NCI-H1930 (cell line): ENCODE measurements at regions not wholly inside any gene's neighbourhood (a gene's known extent, or its start where the extent isn't known, plus 50 kb on each side); places are given as distances from the start of the nearest gene placed in this dataset.
A peak's percentile ranks its signal among the peaks of the same experiment; 100 is the strongest.
"Not testable (repeated sequence)": the region's sequence is repeated elsewhere in the genome, so short reads cannot be mapped to it uniquely, and the experiment has no call there.

Experiments used
- DNase-seq, 2 experiments: peaks; one replicate each; lab custom pipeline; 2025; lab: John Stamatoyannopoulos, UW

DNA sequence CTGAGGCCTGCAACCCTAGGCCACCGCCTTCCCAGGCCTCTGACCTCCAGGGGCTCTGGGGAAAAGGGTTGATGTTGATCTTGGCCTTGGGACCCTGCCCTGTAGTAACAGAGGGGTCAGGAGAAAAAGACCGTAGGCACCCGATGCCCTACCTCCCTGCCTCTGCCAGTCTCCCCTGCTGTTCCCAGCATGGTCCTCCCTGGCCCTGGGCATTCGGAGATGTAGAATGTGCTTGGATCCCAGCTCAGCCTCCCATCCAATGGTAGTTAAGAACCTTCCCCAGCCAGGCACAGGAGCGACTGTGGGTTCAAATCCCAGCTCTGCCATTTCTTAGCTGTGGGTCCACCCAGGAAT, 72.0 kb upstream of the TARDBP start:
- no peak for DNase-seq

DNA sequence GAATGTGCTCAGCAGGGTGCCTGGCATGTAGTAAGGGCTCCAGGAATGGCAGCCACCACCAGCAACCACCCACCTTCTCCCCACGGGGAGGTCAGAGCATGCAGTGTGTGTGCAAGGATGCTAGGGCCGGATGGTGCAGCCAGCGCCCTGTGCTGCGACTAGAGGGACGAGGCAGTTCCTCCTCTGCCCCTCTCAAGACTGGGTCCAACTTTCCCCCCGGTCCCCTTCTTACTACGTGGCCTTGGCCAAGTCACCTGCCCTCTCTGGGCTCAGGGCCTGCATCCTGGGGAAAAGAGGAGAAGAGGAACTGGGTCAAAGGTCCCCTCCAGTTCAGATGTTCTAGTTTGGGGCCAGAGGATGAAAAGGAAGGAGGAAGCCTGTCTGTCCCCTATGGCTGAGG, 71.6 kb upstream of the TARDBP start:
- DNase-seq, result no peak

DNA sequence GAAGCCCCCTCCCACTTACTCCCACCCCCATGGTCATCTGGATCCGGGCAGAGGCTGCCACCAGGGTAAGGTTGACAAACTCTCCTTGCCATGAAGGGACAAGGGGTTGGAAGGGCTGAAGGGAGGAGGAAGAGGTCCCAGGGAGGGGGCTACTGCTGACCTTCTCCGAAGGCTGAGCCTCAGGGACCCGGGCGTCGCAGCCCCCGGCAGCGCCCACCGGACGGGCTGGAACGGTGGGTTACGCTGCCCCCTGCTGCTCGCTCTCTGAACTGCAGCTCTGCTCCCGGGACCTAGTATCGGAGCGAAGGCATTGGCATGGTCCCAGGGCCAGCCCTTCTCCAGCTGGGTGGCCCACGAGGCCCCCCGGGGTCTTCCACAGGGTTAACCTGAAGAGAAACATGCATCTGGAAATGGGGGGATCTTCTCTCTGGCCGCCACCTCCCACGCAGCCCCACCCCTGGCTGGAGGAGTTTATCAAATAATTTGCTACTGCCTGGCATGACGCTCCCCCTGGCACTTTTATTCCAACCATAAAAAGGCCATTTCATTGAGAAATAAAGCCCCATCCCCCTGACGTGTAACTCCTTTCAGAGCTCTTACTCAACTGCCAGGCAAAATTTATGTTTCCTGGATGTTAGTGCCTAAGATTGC, 70.4 kb upstream of the TARDBP start:
- DNase-seq, result peak in 1 of 2 experiments; percentile 28

DNA sequence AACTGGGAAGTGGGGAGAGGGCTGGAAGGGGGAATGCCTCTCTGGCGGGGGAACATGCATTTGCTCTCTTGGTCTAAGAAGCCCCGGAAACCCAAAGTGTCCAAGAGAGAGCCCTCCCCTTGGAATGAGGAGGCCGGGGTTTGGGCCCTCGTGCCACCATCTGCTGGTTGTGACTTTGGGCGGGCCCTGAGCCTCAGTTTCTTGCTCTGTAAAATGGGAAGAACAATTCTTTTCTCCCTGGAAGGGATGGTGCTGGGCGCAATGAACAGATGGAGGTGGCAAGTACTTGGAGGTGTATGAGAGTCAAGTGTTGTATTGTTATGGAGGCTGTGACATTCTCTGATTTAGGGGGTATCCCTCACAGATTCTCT, 69.9 kb upstream of the TARDBP start:
- DNase-seq, result no peak

DNA sequence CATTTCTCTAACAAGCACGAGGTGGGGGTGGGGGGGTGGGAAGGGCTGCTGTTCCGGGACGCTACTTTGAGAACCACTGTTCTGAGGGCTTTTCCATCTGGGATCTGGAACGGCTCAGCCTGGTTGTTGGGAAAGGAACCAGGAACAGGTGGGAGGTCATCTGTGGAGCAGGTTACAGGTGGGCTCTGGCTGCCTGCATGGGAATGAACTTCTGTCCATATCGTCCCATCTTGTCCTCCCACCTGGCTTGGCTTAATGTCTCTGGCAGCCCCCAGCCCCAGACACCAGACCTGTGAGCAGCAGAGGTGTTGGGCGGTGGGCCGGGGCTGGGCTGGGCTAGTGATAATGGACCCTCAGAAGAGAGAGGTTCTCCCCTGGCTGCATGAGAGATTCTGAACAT, 69.4 kb upstream of the TARDBP start:
- no peak for DNase-seq

DNA sequence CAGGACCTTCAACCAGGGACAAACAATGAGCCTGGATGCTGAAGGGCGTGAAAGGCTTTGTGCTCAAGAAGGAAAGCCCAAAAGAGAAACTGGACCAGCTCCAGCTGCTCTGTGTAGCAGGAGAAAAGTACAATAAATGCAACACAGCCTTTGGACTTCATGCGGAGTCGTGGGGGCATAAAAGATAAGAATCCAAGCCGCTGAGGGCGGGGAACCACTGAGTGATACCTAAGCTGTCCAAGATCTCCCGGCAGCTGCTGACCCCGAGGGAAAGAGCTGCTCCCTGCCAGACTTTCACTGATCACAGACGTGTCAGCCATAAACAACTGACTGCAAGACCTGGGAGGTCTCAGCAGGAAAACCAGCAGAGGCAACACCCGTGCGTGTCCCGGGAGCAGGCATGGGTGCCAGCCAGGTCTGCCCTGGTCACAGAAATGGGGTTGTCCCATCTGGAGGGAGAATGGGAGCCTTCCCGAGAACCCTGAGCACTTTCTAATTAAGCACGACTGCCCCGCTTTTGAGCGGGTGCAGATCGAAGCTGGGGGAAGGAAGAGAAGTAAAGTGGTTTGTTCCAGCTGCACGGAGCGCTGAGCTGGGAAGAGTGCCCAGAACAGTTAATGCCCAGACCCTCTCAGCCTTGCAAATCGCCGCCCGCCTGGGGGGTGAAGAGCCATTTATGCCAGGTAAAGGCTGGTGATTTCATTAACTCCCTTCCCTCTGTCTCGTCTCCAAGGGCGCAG, 68.3 kb upstream of the TARDBP start:
- no peak for DNase-seq

DNA sequence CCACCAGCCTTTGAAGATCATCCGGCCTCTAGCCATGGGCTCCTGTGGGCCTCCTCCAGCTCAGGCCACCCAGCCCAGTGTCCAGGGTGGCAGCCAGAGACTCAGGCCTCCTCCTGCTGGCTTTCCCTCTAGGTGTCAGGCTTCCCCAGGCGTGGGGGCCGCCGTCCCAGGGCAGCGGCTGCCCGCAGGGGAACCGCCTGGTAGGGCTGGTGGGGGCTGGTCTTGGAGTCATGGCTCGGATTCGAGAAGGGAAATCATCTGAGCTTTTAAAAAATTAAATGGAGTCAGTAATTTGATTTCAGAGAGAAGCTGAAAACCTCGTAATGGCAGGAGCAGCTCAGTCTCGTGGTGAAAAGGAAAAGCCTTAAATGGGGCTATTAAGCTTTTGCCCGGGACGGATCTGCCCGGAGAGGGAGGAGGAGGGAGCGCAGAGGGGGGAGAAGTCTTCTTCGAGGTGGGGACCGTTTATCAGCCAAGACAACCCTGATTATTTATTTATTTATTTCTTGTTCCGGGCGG, 66.4 kb upstream of the TARDBP start:
- DNase-seq, result no peak

DNA sequence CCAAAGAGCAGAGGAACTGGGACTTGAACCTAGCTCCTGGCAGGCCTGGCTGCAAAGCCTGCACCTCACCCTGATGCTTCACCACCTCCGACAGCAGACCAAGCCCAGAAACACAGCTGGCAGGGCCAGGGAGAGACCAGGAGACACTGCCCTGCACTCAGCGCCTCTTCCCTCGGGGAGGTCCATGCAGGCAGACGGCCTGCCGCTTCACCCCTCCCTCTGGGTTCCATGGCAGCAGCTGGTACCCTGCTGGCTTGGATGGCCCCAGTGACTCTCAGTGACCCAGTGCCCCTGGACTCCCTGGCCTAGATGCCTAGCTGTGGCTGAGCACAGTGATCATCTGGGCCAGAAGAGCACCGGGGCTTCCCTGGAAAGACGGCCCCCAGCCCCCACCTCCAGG, 65.3 kb upstream of the TARDBP start:
- DNase-seq, result no peak

DNA sequence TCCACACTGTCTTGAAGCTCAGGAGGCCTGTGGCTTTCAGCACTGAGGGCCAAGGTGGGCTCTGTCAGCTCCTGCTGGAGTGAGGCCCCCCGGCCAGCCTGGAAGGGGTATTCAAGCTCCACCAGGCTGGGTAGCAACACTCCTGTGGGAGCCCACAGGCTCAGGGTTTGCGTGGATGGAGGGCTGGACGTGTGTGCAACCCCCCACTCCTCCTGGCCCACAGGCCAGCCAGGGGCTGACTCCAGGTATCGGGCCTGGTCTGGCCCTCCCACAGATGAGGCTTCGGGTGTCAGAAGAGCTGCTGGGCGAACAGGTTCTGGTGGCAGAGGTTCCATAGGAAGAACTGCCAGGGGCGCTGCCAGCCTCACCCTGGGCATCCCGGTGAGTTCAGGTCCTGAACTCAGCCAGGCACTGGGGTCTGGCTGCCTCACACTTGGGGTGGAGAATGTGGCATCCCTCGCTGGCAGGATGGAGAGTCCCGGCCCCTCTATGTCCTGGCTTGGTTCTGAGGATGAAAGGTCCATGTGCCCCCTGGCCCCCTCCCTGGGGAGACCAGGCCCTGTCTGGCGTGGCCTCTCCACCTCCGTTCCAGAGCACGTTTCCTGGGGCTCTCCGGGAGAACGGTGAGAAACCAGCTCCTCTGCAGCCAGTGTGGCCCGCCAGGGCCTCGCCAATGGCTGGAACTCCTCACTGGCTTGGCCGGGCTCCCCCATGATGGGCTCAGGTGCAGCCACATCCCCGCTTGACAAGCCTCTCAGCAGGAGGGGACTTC, 64.6 kb upstream of the TARDBP start:
- no peak for DNase-seq

DNA sequence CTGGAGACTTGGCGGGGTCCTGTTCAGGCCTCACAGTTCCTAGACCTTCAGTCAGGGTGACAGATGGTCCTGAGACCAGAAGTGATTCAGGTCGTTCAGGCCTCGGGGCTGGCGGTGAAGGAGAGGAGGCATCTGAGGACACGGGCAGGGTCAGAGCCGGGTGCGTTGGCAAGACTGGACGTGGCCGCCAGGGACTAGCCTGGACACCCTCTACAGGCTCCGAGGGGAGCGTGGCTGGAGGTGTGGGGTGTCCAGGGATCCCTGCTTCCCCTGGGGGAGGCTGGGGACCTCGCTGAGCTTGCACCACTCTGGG, 64.0 kb upstream of the TARDBP start:
- DNase-seq, result no peak

DNA sequence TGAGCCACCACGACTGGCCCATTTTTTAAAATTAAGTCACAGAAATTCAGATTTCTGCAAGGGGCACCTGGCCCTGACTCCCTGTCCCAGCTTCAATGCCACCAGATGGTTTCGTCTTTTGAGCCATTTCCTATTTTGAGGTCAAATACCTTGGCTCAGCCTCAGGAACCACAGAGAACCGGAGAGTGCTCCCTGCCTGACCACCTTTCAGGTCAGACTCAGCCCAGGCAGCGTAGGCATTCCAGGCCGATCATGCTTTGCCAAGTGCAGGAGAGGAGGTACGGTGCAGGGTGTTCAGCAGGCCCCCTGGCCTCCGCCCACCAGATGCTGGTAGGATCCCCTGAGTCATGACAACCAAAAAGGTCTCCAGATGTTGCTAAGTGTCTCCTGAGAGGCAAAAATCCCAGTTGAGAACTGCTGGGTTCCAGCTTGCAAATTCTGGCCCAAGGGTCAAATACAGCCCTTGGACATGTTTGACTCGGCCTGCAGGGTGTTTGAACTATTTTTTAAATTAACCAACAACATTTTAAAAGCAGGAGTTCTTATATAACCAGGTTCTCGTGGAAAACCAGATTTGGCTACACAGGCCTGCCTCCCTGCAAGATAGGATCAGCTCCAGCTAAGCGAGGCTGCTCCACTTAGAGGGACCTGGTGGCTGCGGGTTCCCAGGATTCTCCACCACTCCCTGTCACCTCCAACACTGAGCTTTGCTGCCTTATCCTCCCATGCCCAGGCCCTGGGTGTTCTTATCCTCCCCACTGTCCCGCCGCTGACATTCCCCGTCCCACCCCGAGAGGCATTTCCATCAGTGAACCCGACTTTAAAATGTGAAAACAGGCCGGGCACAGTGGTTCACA, 61.9 kb upstream of the TARDBP start:
- no peak for DNase-seq

DNA sequence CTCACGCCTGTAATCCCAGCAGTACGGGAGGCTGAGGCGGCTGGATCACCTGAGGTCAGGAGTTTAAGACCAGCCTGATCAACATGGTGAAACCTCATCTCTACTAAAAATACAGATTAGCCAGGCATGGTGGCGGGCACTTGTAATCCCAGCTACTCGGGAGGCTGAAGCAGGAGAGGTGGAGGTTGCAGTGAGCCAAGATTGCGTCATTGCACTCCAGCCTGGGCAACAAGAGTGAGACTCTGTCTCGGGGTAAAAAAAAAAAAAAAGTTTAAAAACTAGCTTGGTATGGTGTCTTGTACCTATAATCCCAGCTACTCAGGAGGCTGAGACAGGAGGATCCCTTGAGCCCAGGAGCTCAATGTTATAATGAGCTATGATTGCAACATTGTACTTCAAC, 61.2 kb upstream of the TARDBP start:
- DNase-seq, result not testable (repeated sequence)

DNA sequence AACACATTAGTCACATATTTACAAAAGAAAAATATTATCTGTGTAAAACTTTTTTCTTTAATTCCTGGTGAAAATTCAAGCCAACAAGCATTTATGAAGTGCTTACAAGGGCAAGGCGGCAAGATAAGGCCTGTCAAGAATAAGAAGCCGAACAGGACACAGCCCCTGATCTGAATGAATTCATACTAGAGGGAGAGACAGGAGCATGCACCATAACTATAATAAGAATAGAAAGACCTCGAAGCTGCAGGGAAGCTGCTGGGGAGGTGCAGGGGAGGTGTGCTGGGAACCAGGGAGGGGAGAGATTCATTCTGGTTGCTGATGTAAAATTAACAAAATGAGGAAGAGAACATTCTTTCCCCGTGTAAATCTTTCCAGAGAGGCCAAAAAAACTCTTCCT, 60.5 kb upstream of the TARDBP start:
- no peak for DNase-seq

DNA sequence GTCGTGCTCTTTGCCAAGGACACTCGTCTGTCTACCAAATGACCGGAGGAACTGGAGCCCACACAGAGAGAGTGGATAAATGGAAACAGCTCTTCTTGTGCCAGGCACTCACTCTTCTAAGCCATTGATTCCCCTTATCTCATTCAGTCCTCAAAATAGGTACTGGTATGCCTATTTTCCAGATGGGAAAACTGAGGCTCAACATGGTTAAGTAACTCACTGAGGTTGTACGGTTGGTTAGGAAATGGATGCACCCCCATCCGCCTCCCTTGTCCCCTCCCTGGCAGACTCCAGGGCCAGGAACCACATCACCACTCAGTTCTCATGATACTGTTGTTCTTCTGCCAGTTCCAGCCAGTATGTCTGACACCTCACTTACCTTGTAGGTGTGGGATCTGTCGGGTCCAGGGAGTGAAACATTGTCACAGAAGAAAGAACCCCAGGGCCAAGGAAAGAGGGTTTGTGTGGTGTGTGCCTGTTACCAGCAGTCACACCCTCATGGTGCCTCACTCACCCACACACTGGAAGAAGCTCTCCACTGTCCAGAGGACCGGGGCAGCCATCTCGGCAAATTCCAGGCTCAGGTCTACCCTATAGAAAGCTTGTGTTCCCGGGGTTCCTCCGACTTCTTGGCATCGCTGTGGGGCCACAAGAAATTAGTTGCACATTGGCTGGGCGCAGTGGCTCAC, 58.8 kb upstream of the TARDBP start:
- no peak for DNase-seq

DNA sequence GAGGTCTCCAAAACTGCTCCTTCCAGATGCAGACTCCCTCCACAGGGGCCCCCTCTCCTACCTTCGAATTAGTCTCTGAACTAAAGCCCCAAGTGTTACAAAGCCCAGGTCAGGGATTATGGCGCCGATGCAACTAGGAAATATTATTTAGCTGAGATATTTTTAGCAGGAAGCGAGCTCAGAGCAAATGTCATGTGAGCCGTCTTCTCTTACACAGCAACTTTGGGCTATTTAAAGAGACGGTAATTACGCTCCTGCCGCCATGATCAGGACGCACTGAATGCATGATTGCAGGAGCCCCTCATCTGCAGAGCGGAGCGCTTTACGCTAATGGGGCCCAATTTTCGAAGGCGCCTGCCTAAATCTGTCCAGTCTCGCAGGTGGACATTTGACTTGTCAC, 55.3 kb upstream of the TARDBP start:
- no peak for DNase-seq

DNA sequence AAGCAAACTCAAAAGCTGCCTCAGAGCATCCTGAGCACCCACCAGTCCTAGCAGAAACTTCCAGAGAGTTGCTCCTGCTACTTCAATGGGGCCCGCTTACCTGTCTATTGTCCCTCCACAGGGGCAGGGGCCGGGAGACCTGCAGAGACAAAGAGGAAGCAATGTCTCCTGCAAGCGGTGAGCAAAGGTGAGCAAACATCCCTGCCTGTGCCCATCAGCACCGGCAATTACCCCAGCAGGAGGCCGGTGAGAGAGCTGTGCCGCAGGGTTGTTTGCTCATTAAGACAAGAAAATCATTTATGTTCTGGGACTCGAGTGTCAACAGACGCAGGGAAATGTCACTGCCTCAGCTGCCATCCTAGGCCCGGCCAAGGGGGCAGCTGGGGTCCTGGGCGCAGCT, 53.8 kb upstream of the TARDBP start:
- peak; percentile 70 to 87 for DNase-seq

DNA sequence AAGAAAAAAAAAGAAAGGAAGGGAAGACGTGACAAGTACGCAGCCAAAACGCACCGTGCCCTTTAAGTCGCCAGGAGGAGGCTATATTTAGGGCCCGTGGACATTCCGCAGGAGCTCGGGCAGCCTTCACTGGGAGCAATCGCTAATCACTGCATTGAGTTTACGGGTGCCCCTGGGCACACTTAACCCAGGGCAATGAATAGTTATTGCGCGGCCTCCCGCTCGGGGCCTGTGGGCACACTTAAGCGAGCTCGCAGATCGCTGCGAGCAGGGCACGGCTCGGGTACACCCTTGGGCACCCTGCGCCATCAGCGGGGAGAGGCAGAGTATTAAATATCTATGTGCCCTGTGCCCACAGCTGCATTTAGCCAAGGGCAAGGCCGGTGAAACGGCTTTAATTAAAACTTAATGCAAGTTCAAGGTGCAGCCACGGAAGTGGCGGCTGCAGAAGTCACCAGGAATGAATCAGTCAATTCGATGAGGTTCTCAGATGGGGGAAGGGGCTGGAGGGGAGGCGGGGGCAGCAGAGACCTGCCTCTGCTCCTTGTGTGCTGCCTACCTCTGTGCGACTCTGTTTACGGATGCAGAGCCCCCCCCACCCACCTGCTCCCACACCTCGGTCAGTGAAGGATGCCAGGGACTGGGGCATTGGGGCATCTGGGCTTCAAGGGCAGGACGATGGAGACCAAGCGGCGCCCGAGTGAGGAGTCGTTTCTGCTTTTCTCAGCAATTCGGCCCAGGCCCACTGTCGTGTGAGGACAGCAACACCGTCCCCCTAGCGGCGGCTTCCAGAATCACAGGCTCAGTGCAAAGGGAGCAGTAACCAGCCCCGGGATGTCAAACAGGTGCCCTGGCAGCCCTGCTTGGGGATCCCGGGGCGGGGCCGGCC, 51.8 kb upstream of the TARDBP start:
- DNase-seq, result peak; percentile 63 to 72

DNA sequence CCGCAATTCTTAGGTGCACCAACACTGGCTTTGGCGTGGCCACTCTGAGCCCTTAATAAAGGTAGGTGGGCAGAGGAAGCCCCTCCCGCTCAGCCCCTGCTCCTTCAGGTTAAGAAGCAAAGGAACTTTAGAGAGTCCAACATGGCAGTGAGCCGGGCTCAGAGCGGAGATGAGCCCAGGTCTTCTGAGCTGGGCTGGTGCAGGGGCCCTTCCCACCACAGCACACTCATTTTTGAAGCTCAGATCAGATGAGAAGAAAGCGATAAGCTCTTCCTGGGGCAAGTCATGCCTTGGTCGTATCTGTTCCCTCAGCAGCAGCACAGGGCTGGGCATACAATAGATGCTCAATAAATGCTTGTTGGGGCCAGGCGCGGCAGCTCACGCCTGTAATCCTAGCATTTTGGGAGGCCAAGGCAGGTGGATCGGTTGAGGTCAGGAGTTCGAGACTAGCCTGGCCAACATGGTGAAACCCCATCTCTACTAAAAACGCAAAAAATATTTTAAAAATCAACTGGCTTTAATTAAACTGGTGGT, 51.1 kb upstream of the TARDBP start:
- DNase-seq, result no peak

DNA sequence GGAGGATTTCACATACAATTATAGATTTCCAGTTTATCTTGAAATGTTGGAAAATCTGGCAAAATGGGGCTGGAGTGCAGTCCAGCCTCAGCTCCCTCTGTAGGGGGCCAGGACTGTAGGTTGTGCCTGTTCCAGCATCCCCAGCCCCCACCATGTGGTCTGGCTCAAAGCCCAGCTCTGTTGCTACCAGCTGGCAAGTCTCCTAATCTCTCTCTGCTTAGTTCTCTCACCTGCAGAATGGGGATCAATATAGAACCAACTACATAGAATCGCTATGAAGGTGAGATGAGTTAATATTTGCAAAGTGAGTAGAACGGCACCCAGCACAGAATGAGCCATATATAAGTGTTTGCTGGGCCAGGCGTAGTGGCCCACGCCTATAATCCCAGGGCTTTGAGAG, 50.0 kb upstream of the TARDBP start:
- DNase-seq, result peak in 1 of 2 experiments; percentile 36
